Ishikawa (cell line): ENCODE measurements at regions not wholly inside any gene's neighbourhood (a gene's known extent, or its start where the extent isn't known, plus 50 kb on each side); places are given as distances from the start of the nearest gene placed in this dataset.

Experiments
- EP300 ChIP-seq: IDR thresholded peaks from 2 replicates; pipeline ENCODE4 v1.6.1; 2012; ENCODE audit warnings: borderline replicate concordance
- FOXM1 ChIP-seq: IDR thresholded peaks from 2 replicates; pipeline ENCODE4 v1.6.1; 2012; ENCODE audit warnings: low read depth, borderline replicate concordance
- MAX ChIP-seq: IDR thresholded peaks from 2 replicates; pipeline ENCODE4 v1.6.1; 2012
- NFIC ChIP-seq: IDR thresholded peaks from 2 replicates; pipeline ENCODE4 v1.6.1; 2012
- RAD21 ChIP-seq: IDR thresholded peaks from 2 replicates; pipeline ENCODE4 v1.6.1; 2012; ENCODE audit warnings: low read depth
- TAF1 ChIP-seq: IDR thresholded peaks from 2 replicates; pipeline ENCODE4 v1.6.1; 2012; ENCODE audit warnings: low read depth, mild to moderate bottlenecking
- TEAD4 ChIP-seq: IDR thresholded peaks from 2 replicates; pipeline ENCODE4 v1.6.1; 2012
- YY1 ChIP-seq: IDR thresholded peaks from 2 replicates; pipeline ENCODE4 v1.6.1; 2012; ENCODE audit warnings: low read depth
- ZBTB7A ChIP-seq: IDR thresholded peaks from 2 replicates; pipeline ENCODE4 v1.6.1; 2012; ENCODE audit warnings: low read depth
- TF ChIP-seq, protein P1 (sequence below): IDR thresholded peaks from 2 replicates; pipeline ENCODE4 v1.6.1; 2012; ENCODE audit warnings: low read depth, mild to moderate bottlenecking

GRCh38 chr1:90386899-90387720, 330.0 kb downstream of the BARHL2 start:
- TF ChIP-seq ZBTB7A (no peak), RAD21 (no peak), EP300 (no peak), TEAD4 (no peak), NFIC (no peak), YY1 (no peak), MAX (no peak), TAF1 (no peak), FOXM1 (no peak)
- TF ChIP-seq, protein P1, sequence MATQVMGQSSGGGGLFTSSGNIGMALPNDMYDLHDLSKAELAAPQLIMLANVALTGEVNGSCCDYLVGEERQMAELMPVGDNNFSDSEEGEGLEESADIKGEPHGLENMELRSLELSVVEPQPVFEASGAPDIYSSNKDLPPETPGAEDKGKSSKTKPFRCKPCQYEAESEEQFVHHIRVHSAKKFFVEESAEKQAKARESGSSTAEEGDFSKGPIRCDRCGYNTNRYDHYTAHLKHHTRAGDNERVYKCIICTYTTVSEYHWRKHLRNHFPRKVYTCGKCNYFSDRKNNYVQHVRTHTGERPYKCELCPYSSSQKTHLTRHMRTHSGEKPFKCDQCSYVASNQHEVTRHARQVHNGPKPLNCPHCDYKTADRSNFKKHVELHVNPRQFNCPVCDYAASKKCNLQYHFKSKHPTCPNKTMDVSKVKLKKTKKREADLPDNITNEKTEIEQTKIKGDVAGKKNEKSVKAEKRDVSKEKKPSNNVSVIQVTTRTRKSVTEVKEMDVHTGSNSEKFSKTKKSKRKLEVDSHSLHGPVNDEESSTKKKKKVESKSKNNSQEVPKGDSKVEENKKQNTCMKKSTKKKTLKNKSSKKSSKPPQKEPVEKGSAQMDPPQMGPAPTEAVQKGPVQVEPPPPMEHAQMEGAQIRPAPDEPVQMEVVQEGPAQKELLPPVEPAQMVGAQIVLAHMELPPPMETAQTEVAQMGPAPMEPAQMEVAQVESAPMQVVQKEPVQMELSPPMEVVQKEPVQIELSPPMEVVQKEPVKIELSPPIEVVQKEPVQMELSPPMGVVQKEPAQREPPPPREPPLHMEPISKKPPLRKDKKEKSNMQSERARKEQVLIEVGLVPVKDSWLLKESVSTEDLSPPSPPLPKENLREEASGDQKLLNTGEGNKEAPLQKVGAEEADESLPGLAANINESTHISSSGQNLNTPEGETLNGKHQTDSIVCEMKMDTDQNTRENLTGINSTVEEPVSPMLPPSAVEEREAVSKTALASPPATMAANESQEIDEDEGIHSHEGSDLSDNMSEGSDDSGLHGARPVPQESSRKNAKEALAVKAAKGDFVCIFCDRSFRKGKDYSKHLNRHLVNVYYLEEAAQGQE = no peak
